K562 (cell line): ENCODE measurements at regions not wholly inside any gene's neighbourhood (a gene's known extent, or its start where the extent isn't known, plus 50 kb on each side); places are given as distances from the start of the nearest gene placed in this dataset.

Experiments
- ATAC-seq: fragments of 200-7000 bp; cut with Tn5 transposase; 3 replicates; pipeline ENCODE4 v1.9.1; 2020; ENCODE audit warnings: moderate library complexity
- BruUV-seq: library from RNA; stranded (reverse); fragments of 400-500 nt; replicated peaks from 2 replicates; lab custom pipeline; 2021; lab: Mats Ljungman, UMichigan
- CTCF ChIA-PET: fragments of 300-600 bp; formaldehyde crosslinking; extraction: SDS; loops from one replicate; lab custom pipeline; 2021; ENCODE audit warnings: low intra/inter-chr PET ratio; lab: Yijun Ruan, JAX
- POLR2A ChIA-PET: fragments of 300-600, 350-650 bp; sonication (Branson Sonifier 250); formaldehyde crosslinking; extraction: SDS; loops from one replicate; lab custom pipeline; 2021; ENCODE audit warnings: antibody characterized with exemption, inconsistent platforms; lab: Yijun Ruan, JAX
- DNase-seq, 4 experiments: peaks; one replicate each; pipeline versions ENCODE4 v3.0.0 to v3.0.0-alpha.2; 2011 to 2018; ENCODE audit warnings: low spot score in 3 of 4, mixed read lengths in 3 of 4; ENCODE audit errors: extremely low read depth in 1 of 4
- FAIRE-seq: peaks from 2 replicates; lab custom pipeline; 2011; peaks lifted over from hg19 to GRCh38; lab: Jason Lieb, UNC
- H2AFZ ChIP-seq: 2 replicates; pipeline ENCODE4 v1.6.0; 2011; ENCODE audit warnings: low read depth, low read length, control low read depth, inconsistent platforms
- H3K27ac ChIP-seq: fragments of 200-600 bp; 3 replicates; pipeline ENCODE4 v1.8.0; 2011; ENCODE audit warnings: low read depth, mild to moderate bottlenecking, control low read depth, inconsistent platforms, low read length, moderate library complexity, mixed read lengths; ENCODE audit errors: extremely low read depth
- H3K27me3 ChIP-seq, 2 experiments: fragments of 300-600 bp in 1 of 2; 2 replicates in 1 of 2; 3 replicates in 1 of 2; pipeline versions ENCODE4 v1.6.0 to v1.8.0; 2011; ENCODE audit warnings: inconsistent platforms in 2 of 2, low read length in 2 of 2, mild to moderate bottlenecking in 1 of 2, mixed read lengths in 1 of 2, moderate library complexity in 1 of 2; ENCODE audit not compliant: control insufficient read depth in 2 of 2, insufficient read depth in 2 of 2
- H3K36me3 ChIP-seq: fragments of 300-600 bp; 3 replicates; pipeline ENCODE4 v1.8.0; 2011; ENCODE audit warnings: mild to moderate bottlenecking, low read length, inconsistent platforms; ENCODE audit not compliant: control insufficient read depth, insufficient read depth
- H3K4me1 ChIP-seq, 2 experiments: fragments of 200-600 bp in 1 of 2; replicated peaks in 1 of 2; 2 replicates in 1 of 2; 3 replicates in 1 of 2; pipeline versions ENCODE4 v1.5.1 to v1.8.0; 2011; ENCODE audit warnings: inconsistent platforms in 2 of 2, low read length in 2 of 2, mild to moderate bottlenecking in 1 of 2, mixed read lengths in 1 of 2, moderate library complexity in 1 of 2; ENCODE audit not compliant: control insufficient read depth in 2 of 2, insufficient read depth in 2 of 2
- H3K4me2 ChIP-seq: 2 replicates; pipeline ENCODE4 v1.6.1; 2011; ENCODE audit warnings: low read length, control low read depth, inconsistent platforms, mixed read lengths; ENCODE audit not compliant: insufficient read depth
- H3K4me3 ChIP-seq: fragments of 200-600 bp; sonication (generic), shearing (Covaris generic); 2 replicates; pipeline ENCODE4 v1.5.1; 2016; ENCODE audit warnings: control low read depth, inconsistent platforms
- H3K79me2 ChIP-seq: fragments of 200-600 bp; 3 replicates; pipeline ENCODE4 v1.8.0; 2011; ENCODE audit warnings: low read length, inconsistent platforms; ENCODE audit not compliant: control insufficient read depth, insufficient read depth
- H3K9ac ChIP-seq, 2 experiments: 2 replicates each; pipeline versions ENCODE4 v1.6.0 to v1.6.1; 2011; ENCODE audit warnings: low read depth in 2 of 2, low read length in 2 of 2, control low read depth in 1 of 2, inconsistent platforms in 1 of 2, mild to moderate bottlenecking in 1 of 2, mixed read lengths in 1 of 2; ENCODE audit not compliant: insufficient read depth in 1 of 2
- H3K9me1 ChIP-seq: one replicate; pipeline ENCODE4 v1.6.0; 2011; ENCODE audit warnings: inconsistent platforms, mild to moderate bottlenecking, low read length, moderate library complexity; ENCODE audit not compliant: control insufficient read depth, insufficient read depth
- H3K9me3 ChIP-seq: replicated peaks from 2 replicates; pipeline ENCODE4 v1.5.1; 2011; ENCODE audit warnings: low read depth, low read length, inconsistent platforms; ENCODE audit not compliant: control insufficient read depth, insufficient read depth
- H4K20me1 ChIP-seq: replicated peaks from 2 replicates; pipeline ENCODE4 v1.6.1; 2011; ENCODE audit warnings: low read length, inconsistent platforms, mixed read lengths; ENCODE audit not compliant: control insufficient read depth, insufficient read depth
- HDAC2 ChIP-seq: fragments of 450-650 bp; IDR thresholded peaks from 2 replicates; pipeline ENCODE4 v1.6.1; 2016; ENCODE audit warnings: mild to moderate bottlenecking
- NCOA4 ChIP-seq: fragments of 450-650 bp; IDR thresholded peaks from 2 replicates; pipeline ENCODE4 v1.6.1; 2018; ENCODE audit warnings: mild to moderate bottlenecking; ENCODE audit not compliant: partially characterized antibody
- RBFOX2 ChIP-seq: fragments of 200-400 bp; formaldehyde crosslinking; IDR thresholded peaks from 2 replicates; pipeline ENCODE4 v1.6.1; 2017; ENCODE audit warnings: low read depth, mild to moderate bottlenecking, low read length, moderate library complexity
- SREBF2 ChIP-seq: sonication (generic); formaldehyde crosslinking; IDR thresholded peaks from 2 replicates; pipeline ENCODE4 v1.4.0; 2020; ENCODE audit warnings: mild to moderate bottlenecking, missing genetic modification reagents
- WGBS: fragments of 100-300 bp; shearing (Covaris generic); methylation state at CpG from one replicate; pipeline ENCODE4 v1.1.6; 2016; ENCODE audit warnings: low coverage, mixed read lengths; ENCODE audit not compliant: insufficient coverage; ENCODE audit errors: missing lambda C conversion rate; 5-methylcytosine and 5-hydroxymethylcytosine counted together
- in situ Hi-C: fragments of 300-500 bp; cut with MboI; formaldehyde crosslinking; loops from 4 replicates; pipeline ENCODE4 v1.15.0; 2018; ENCODE audit warnings: inconsistent platforms, mixed read lengths
- intact Hi-C: fragments of 100-400 bp; cut with micrococcal nuclease; formaldehyde crosslinking; loops from 2 replicates; pipeline ENCODE4 v1.14.2; 2022
- TF ChIP-seq, protein P1 (sequence below): fragments of 450-650 bp; formaldehyde crosslinking; IDR thresholded peaks from 2 replicates; pipeline ENCODE4 v1.4.0; 2022; ENCODE audit warnings: missing genetic modification characterization

DNA sequence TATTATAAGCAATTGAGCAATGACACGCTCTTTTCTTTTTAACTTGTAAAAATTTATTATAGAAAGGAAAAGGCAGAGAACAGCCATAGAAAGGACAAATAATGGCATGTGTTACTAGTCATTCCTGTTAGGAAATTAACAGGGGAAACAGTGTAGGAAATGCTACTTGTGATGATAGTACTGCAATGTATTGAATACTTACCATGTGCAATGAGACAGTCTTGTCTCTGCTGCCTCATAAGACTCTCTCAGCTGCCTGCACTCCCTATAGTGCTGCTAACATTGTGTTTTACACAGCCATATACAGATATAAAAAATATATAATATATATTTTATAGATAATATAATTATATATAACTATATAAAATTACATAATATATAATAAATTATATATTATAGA, 62.3 kb upstream of the SHOX start:
- Histone ChIP-seq H3K27me3 (no peaks in the 10 kb centered on the region), H3K36me3 (no peaks in the 10 kb centered on the region), H3K4me2 (no peak overlapping the region), H3K4me1 (no peaks in the 10 kb centered on the region; a peak in 1 of 5 replicates), H3K9ac (no peak overlapping the region), H3K79me2 (no peaks in the 10 kb centered on the region), H3K9me3 (no peaks in the 10 kb centered on the region; the same call in 1 of the 2 replicates), H3K27ac (no peak overlapping the region), H2AFZ (no peak overlapping the region), H3K4me3 (no peak overlapping the region), H3K9me1 (no peaks in the 10 kb centered on the region), H4K20me1 (no peaks in the 10 kb centered on the region)
- no peak for FAIRE-seq
- in situ Hi-C loops (no loop called here), intact Hi-C loops (no loop called here)
- CTCF ChIA-PET = no interaction called here
- TF ChIP-seq, protein P1, sequence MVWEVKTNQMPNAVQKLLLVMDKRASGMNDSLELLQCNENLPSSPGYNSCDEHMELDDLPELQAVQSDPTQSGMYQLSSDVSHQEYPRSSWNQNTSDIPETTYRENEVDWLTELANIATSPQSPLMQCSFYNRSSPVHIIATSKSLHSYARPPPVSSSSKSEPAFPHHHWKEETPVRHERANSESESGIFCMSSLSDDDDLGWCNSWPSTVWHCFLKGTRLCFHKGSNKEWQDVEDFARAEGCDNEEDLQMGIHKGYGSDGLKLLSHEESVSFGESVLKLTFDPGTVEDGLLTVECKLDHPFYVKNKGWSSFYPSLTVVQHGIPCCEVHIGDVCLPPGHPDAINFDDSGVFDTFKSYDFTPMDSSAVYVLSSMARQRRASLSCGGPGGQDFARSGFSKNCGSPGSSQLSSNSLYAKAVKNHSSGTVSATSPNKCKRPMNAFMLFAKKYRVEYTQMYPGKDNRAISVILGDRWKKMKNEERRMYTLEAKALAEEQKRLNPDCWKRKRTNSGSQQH (CRISPR knock-in tag) = no peak
- DNase-seq = no peak
- WGBS = 0% methylated on average over 1 of the region's 1 CpG
- POLR2A ChIA-PET = no interaction called here
- ATAC-seq = no peak
- no TSS peak for BruUV-seq

DNA sequence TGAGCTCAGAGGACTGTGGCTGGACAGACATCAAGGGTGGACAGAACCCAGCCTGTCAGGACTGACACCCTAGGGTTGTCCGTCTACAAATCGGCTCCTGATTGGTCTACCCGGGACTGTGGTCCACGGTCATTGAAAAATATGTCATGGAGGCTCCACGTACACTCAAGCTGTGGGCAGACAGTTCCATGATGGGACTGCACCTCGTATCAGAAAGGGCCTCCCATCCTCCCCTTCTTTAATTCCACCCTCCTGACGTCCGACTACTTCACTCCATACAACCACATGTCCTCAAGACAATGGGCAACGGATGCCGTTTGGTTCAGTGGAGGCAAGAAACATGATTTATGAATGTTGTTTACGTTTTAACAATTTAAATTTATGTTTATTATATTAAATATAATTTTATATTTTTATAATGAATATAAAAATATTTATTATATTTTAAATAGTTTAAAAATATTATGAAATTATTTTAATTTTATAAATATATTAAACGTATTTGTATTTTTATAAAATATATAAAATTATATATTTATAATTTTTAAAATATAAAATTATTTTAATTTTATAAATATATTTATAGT, 58.0 kb upstream of the SHOX start:
- BruUV-seq = no TSS peak
- H3K9me3 ChIP-seq = peaks cover 5% of the 10 kb centered on the region
- H3K4me3 ChIP-seq = no peak overlapping the region
- H3K27ac ChIP-seq = no peak overlapping the region
- WGBS = 3% methylated on average over 9 of the region's 12 CpGs
- no peak overlapping the region for H3K4me2 ChIP-seq
- DNase-seq = no peak
- no peaks in the 10 kb centered on the region for H4K20me1 ChIP-seq
- H3K36me3 ChIP-seq = no peaks in the 10 kb centered on the region
- no peak overlapping the region for H2AFZ ChIP-seq
- no peak overlapping the region for H3K9ac ChIP-seq
- ChIA-PET CTCF (no interaction called here), POLR2A (no interaction called here)
- no peak for ATAC-seq
- no peaks in the 10 kb centered on the region for H3K79me2 ChIP-seq
- in situ Hi-C loops (no loop called here), intact Hi-C loops (no loop called here)
- H3K27me3 ChIP-seq = no peaks in the 10 kb centered on the region
- H3K4me1 ChIP-seq = no peaks in the 10 kb centered on the region; a peak in 1 of 5 replicates
- no peak for FAIRE-seq
- TF ChIP-seq RBFOX2 (no peak), HDAC2 (no peak), SREBF2 (CRISPR knock-in tag) (no peak), NCOA4 (no peak)
- no peaks in the 10 kb centered on the region for H3K9me1 ChIP-seq
